Erythroblast (primary cell): ENCODE measurements at regions not wholly inside any gene's neighbourhood (a gene's known extent, or its start where the extent isn't known, plus 50 kb on each side); places are given as distances from the start of the nearest gene placed in this dataset.

Experiments
- GATA1 ChIP-seq: IDR thresholded peaks from 2 replicates; pipeline ENCODE4 v1.6.1; 2011; ENCODE audit warnings: low read depth, mild to moderate bottlenecking, control low read depth, low read length, moderate library complexity
- POLR2A ChIP-seq: IDR thresholded peaks from 2 replicates; pipeline ENCODE4 v1.6.1; 2011; ENCODE audit warnings: mild to moderate bottlenecking, low read length

DNA sequence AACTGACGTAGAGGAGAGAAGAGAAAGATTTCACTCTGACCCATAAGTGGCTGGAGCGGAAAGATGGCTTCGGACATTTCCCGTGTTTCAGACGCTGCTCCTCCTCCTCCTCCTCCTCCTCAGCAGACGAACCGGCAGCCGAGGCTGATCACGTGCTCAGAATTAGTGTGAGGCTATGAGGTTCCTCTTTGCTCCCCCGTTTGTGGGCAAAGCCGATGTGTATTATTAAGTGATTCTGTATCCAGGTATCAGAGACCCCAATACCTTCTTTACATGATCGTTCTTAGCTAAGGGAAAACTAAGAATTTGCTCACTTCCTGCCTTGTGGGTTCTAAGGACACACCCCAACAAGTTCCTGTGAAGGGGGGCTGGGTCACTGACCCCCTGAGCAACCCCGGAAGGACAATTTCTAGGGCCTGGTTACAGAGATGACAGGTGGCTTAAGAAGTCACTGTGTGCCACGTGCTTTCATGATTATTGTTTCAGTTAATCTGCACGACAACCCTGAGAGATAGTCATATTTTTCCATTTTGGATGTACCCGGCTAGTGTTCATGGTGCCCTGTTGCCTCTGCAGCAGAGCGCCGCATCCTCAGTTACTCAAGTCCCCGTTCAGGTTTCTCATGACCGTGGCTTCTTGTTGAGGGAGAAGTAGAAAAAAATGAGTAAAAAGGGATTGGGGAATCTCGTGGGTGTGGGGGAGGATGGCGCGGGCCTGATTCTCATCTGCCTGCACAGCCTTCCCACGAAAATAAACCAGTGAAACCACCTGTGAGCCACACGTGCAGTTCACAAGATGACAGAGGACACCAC lies 671.8 kb downstream of the QKI start:
- TF ChIP-seq POLR2A (no peak), GATA1 (no peak)
